ENCODE measurements at regions not wholly inside any gene's neighbourhood (a gene's known extent, or its start where the extent isn't known, plus 50 kb on each side); places are given as distances from the start of the nearest gene placed in this dataset.

DNA sequence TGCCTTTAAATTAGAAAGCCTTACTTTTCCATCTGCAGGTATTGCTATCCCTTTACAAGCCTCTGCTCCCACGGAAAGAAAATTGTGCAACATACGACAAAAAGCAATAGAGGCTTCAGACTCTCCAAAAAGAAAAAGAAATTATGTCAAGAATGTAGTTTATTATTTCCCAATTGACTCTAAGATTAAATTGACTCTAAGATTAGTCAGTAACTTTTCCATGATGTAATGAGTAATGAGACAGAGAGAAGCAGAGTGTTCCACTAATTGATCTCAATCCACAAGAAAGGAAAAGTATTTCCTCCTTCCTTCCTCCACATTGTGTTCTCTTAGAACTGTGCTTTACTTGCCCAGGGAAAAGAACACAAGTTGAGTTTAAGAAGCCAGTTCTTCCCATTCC, 345.7 kb upstream of the HS3ST1 start:
- DNase-seq (ENCODE audit: low read depth in 2 of 2), result no peak

DNA sequence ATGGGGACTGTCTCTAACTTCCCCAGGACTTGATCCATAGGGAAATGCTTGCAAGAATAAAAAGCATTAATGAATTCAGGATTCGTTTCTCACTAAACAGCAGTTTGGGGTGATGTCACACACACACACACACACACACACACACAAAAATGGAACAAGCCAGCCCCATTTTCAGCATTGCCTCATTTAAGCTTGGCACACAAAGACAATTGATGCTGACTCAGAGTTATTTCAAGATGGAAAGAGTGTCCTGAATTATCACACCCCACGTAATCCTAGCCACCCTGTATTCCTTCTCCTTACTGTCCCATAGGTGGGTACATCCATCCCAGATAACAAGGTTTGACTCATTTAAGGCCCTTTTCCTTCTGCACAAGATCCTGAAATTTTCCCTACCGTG, 345.1 kb upstream of the HS3ST1 start:
- no peak for DNase-seq (ENCODE audit: low read depth in 2 of 2)

- no peak for DNase-seq (ENCODE audit: low read depth in 2 of 2)
Measured at GRCh38 chr4:11769434-11769833, 340.7 kb upstream of the HS3ST1 start.

GRCh38 chr4:11768251-11768972, 339.7 kb upstream of the HS3ST1 start:
- no peak for DNase-seq (ENCODE audit: low read depth in 2 of 2)

- no peak for DNase-seq (ENCODE audit: low read depth in 2 of 2)
Measured at GRCh38 chr4:11765849-11766453, 337.3 kb upstream of the HS3ST1 start.

- DNase-seq (ENCODE audit: low read depth in 2 of 2), result no peak
Measured at GRCh38 chr4:11748164-11748872, 319.6 kb upstream of the HS3ST1 start.

- DNase-seq (ENCODE audit: low read depth in 2 of 2), result no peak
Measured at GRCh38 chr4:11746734-11747133, 318.0 kb upstream of the HS3ST1 start.

GRCh38 chr4:11743976-11744375, 315.3 kb upstream of the HS3ST1 start:
- no peak for DNase-seq (ENCODE audit: low read depth in 2 of 2)

GRCh38 chr4:11743236-11743635, 314.5 kb upstream of the HS3ST1 start:
- DNase-seq (ENCODE audit: low read depth in 2 of 2), result no peak

DNA sequence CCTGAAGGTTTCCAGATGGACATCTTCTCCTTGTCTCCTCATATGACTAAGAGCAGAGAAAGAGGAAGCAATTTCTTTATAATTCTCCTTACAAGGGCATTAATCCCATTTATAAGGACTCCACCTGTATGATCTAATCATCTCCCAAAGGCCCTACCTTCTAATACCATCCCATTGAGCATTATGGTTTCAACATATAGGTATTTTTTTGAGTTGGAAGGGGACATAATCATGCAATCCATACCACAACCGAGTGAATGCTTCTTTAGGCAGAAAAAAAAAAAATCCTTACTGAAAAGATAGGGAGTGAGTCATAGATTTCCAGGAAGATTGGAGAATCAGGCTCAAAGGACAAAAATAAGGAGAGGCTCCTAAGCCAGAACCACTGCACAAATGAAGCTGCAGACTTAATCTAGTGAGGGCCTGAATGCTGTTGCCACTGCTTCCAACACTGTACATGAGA, 312.5 kb upstream of the HS3ST1 start:
- no peak for DNase-seq (ENCODE audit: low read depth in 2 of 2)

GRCh38 chr4:11739992-11740391, 311.3 kb upstream of the HS3ST1 start:
- no peak for DNase-seq (ENCODE audit: low read depth in 2 of 2)

- DNase-seq (ENCODE audit: low read depth in 2 of 2), result no peak
Measured at GRCh38 chr4:11736978-11737377, 308.3 kb upstream of the HS3ST1 start.

GRCh38 chr4:11735651-11736050, 307.0 kb upstream of the HS3ST1 start:
- DNase-seq (ENCODE audit: low read depth in 2 of 2), result no peak

DNA sequence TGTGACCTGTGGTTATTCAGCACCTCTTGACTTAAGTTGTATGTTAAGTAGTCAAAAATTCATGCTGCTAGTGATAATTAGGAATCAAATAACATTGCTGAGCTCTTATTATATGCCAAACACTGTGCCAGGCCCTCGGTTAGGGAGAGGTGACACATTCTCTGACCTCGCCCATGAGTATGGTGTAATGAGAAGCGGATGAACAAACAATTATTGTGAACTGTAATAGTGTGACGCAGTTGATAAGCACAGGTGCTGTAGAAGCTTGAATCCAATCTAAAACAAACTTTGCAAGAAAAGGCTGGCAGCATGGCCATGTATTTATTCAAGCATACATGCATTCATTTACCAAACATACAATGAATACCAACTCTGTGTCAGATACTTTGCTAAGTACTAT, 303.5 kb upstream of the HS3ST1 start:
- DNase-seq (ENCODE audit: low read depth in 2 of 2), result no peak

- DNase-seq (ENCODE audit: low read depth in 2 of 2), result no peak
Measured at GRCh38 chr4:11730545-11730944, 301.9 kb upstream of the HS3ST1 start.

GRCh38 chr4:11729548-11729947, 300.9 kb upstream of the HS3ST1 start:
- DNase-seq (ENCODE audit: low read depth in 2 of 2), result no peak

DNA sequence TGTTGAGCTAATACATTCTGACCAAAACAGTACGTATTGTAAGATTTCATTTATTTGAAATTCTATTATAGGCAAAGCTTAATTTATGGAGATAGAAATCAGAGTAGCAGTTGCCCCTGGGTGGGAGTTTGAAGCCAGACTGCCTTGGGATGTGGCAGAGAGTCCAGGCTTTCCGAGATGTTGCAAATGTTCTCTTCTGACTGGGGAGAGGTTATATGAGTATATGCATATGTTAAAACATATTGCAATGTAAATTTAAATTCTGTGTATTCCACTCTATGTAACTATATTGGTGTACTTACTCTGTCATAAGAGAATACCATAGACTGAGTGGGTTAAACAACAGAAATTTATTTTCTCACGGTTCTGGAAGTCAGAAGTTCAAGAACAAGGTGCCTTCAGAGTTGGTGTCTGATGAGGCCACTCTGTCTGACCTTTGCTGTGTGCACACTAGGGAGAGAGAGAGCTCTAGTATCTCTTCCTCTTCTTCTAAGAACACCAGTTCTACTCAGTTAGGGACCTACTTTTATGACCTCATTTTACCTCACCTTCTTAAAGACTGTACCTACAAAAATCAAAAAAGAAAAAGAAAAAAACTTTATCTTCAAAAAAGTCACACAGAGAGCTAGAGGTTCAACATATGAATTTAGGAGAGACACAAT, 299.3 kb upstream of the HS3ST1 start:
- DNase-seq (ENCODE audit: low read depth in 2 of 2), result no peak

DNA sequence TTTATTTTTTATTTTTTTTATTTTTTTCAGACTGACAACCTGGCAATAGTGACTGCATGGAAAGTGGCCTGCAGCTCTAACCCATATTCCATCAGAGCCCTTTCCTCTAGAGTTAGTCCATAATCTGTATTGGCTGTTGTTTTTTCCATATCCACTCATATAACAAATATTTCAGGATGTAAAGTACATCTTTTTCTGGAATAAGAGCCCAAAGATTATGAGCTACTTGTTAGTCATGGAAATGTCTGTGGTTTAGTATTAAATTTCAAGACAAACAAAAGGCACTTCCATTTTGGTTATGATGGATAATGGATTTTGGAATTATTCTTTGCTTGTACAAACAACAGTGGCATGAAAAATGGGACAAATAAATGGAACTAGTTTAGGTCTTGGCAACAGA, 296.0 kb upstream of the HS3ST1 start:
- no peak for DNase-seq (ENCODE audit: low read depth in 2 of 2)

DNA sequence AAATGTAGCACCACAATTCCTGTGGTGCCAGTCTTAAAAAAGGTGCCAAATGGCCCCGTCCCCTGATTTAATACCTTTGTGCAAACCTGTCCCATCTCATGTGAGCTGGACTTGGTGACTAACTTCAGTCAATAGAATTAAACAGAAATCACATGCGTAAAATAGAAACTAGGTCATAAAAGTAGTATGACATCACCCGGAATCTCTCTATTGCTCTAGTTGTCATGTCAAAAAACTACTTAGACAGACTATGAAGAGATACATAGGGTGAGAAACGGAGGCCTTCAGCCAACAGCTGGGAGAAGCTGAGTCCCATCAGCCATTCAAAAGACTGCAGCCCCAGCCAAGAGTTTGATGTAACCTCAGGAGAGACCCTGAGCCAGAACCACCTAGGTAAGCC, 293.5 kb upstream of the HS3ST1 start:
- no peak for DNase-seq (ENCODE audit: low read depth in 2 of 2)

- DNase-seq (ENCODE audit: low read depth in 2 of 2), result no peak
Measured at GRCh38 chr4:11720292-11720691, 291.6 kb upstream of the HS3ST1 start.

DNA sequence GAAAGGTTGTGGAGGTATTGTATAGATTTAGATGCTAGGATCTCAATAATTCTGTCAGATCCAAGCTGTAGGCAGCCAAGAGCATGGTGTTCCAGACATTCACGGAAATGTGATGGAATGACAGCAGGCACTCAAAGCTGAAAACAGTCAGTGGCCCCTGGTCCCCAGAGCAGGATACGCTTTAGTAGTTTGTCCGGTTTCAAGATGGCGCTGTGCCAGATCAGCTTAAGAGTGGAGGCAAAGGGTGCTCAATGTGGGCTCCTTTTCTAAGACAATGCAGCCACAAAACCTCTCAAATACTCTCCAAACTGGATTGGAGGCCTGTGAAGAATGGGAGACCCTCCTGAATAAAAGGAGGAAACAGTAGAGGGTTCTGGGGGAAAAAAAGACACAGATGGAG, 291.2 kb upstream of the HS3ST1 start:
- no peak for DNase-seq (ENCODE audit: low read depth in 2 of 2)

DNA sequence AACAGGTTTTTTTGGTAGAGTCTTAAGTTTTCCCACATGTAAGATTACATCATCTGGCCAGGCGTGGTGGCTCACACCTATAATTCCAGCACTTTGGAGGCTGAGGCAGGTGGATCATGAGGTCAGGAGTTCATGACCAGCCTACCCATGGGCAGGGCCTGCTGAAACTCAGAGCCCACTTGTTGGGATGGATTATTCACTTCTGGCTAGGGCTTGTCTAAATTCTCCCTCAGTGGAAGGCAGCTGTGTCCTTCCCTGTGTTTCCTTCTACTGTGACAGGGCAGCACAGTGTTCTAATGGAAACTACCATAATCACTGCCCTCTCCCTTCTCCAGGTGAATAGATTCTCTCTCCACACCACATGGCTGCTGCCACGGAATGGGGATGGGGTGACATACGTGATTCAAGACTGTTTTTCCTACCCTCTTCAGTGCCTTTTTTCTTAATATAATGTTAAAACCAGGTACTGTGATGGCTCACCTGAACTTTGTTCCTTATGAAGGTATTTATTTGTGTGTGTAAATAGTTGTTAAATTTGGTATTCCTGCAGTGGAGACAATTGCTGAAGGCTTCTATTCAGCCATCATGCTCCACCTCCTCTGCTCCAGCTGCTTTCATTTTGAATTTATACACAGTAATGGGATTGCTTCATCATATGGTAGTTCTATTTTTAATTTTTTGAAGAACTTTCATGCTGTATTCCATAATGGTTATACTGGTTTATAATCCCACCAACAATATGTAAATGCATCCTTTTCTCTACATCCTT, 287.2 kb upstream of the HS3ST1 start:
- no peak for DNase-seq (ENCODE audit: low read depth in 2 of 2)
